ENCODE measurements at regions not wholly inside any gene's neighbourhood (a gene's known extent, or its start where the extent isn't known, plus 50 kb on each side); places are given as distances from the start of the nearest gene placed in this dataset.

GRCh38 chr10:14385596-14386593 lies 55.2 kb upstream of the FRMD4A start:
- Histone ChIP-seq H3K27ac (no peak overlapping the region), H3K36me3 (no peaks in the 10 kb centered on the region), H3K4me3 (no peak overlapping the region), H3K4me1 (no peaks in the 10 kb centered on the region), H3K27me3 (no peaks in the 10 kb centered on the region), H3K9me3 (no peaks in the 10 kb centered on the region)
- DNase-seq: no peak
- TF ChIP-seq POLR2A (IDR thresholded peaks at IDR 0.05): no peak
- TF ChIP-seq CTCF (IDR thresholded peaks at IDR 0.05): no peak

- no peak for DNase-seq
- no peak overlapping the region for H3K4me3 ChIP-seq
- TF ChIP-seq POLR2A (IDR thresholded peaks at IDR 0.05) (no peak), CTCF (IDR thresholded peaks at IDR 0.05) (no peak)
Observed at GRCh38 chr10:14384915-14385314, 54.2 kb upstream of the FRMD4A start.

GRCh38 chr10:14384116-14384730 lies 53.5 kb upstream of the FRMD4A start:
- Histone ChIP-seq H3K4me1 (no peaks in the 10 kb centered on the region), H3K27ac (no peak overlapping the region), H3K36me3 (no peaks in the 10 kb centered on the region), H3K27me3 (no peaks in the 10 kb centered on the region), H3K4me3 (no peak overlapping the region), H3K9me3 (no peaks in the 10 kb centered on the region)
- no peak for DNase-seq
- TF ChIP-seq POLR2A (IDR thresholded peaks at IDR 0.05) (no peak), CTCF (IDR thresholded peaks at IDR 0.05) (no peak)

More at GRCh38 chr10:14384915-14385314, 54.2 kb upstream of the FRMD4A start:
- no peak overlapping the region for H3K27ac ChIP-seq
- no peaks in the 10 kb centered on the region for H3K9me3 ChIP-seq
- H3K4me1 ChIP-seq: no peaks in the 10 kb centered on the region
- no peaks in the 10 kb centered on the region for H3K27me3 ChIP-seq
- H3K36me3 ChIP-seq: no peaks in the 10 kb centered on the region

GRCh38 chr10:14383266-14383665 lies 52.5 kb upstream of the FRMD4A start:
- no peak for DNase-seq
- Histone ChIP-seq H3K4me1 (no peaks in the 10 kb centered on the region), H3K36me3 (no peaks in the 10 kb centered on the region), H3K27ac (no peak overlapping the region), H3K27me3 (no peaks in the 10 kb centered on the region), H3K4me3 (no peak overlapping the region), H3K9me3 (no peaks in the 10 kb centered on the region)
- no peak for TF ChIP-seq CTCF (IDR thresholded peaks at IDR 0.05)
- no peak for TF ChIP-seq POLR2A (IDR thresholded peaks at IDR 0.05)

GRCh38 chr10:14382531-14382930 lies 51.8 kb upstream of the FRMD4A start:
- Histone ChIP-seq H3K4me1 (no peaks in the 10 kb centered on the region), H3K27me3 (no peaks in the 10 kb centered on the region), H3K27ac (no peak overlapping the region), H3K4me3 (no peak overlapping the region), H3K9me3 (no peaks in the 10 kb centered on the region), H3K36me3 (no peaks in the 10 kb centered on the region)
- DNase-seq: no peak
- TF ChIP-seq CTCF (IDR thresholded peaks at IDR 0.05): no peak
- no peak for TF ChIP-seq POLR2A (IDR thresholded peaks at IDR 0.05)
